ENCODE measurements at regions not wholly inside any gene's neighbourhood (a gene's known extent, or its start where the extent isn't known, plus 50 kb on each side); places are given as distances from the start of the nearest gene placed in this dataset.

DNA sequence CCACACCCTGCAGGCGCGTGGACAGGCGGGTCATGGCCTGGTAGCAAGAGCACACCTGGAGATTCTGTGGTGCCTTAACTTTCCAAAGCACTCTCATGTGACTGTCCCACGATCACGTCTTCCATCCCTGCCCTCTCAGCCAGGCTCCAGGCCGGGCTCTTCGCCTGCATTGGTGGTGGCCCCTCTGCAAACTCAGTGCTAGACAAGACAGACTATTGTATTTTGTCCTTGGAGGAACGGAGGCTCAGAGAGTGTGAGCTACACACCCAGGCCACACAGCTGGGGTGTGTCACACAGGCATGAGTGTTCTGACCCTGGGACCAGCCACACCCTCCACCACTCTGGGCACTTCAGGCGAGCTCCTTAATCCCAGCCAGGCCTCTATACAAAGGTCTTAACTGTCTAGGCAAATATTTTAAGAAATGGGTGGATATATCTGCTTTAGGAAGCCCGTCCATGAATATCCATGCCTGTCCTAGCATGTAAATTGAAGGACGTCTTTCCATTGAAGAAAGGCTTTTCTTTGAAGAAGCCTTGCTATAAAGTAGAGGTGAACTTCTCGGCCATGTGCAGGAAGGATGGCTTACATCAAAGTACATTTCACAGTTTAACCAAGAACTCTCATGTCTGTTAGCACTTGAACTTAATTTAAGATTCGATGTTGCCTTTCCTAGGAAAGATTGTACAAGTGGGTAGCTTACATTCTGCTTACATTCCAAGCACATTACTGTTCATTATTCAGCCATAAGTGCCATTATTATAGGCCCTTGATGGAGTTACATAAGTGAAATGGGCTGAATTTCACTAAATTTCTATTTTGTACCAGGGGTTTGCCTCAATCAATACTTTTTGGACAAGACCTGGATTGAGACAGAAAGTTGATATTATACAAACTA is 263.9 kb downstream of the DLL1 start:
- peak; percentile 65 for DNase-seq (ENCODE audit: extremely low spot score, unreplicated experiment)
- Mint-ChIP-seq H3K4me1 (ENCODE audit: unreplicated experiment) (peaks cover 17% of the 10 kb centered on the region), H3K9me3 (no peaks in the 10 kb centered on the region), H3K27ac (peak overlapping the region; percentile 50), H3K4me3 (no peak overlapping the region), H3K36me3 (no peaks in the 10 kb centered on the region), H3K27me3 (peaks cover 3% of the 10 kb centered on the region)
- TF ChIP-seq, protein P1, sequence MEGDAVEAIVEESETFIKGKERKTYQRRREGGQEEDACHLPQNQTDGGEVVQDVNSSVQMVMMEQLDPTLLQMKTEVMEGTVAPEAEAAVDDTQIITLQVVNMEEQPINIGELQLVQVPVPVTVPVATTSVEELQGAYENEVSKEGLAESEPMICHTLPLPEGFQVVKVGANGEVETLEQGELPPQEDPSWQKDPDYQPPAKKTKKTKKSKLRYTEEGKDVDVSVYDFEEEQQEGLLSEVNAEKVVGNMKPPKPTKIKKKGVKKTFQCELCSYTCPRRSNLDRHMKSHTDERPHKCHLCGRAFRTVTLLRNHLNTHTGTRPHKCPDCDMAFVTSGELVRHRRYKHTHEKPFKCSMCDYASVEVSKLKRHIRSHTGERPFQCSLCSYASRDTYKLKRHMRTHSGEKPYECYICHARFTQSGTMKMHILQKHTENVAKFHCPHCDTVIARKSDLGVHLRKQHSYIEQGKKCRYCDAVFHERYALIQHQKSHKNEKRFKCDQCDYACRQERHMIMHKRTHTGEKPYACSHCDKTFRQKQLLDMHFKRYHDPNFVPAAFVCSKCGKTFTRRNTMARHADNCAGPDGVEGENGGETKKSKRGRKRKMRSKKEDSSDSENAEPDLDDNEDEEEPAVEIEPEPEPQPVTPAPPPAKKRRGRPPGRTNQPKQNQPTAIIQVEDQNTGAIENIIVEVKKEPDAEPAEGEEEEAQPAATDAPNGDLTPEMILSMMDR (conservative IDR thresholded peaks at IDR 0.05) = no peak

DNA sequence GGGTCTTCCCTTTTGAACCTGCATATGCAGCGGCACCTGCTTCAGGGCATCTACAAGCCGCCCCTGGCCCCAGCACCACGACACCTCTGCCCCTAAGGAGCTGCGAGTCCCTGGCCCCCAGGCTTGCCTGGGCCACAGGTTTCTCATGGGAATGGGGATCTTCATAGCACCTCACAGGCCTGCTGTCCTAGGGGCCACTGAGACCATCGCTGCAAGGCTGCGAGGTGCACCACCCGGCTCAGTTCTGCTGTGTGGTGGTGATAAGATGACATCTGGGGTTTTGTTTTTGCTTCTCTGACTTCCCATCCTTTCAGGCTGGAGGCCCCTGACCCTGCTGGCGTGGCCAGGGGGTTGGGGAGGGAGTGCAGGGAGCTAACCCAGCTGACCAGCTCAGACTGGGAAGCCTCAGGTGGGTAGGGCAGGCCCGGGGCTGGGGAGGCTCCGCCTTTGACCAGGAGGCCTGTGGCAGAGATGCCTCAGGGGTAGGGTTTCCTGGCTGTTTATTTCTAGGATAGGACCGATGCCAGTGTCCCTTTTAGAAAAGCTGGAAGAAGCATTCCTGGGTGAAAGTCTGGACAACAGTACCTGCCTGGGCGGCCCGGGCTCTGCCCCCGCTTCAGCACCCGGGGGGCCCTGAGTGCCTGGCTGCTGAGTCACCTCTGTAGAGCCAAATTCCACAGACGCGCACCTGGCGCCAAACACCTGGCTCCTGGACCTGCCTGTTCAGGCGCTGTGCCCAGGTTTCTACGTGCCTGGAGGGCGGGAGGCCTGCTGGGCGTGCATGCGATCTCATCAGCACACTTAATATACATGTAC is 264.7 kb downstream of the DLL1 start:
- Mint-ChIP-seq H3K4me3 (no peak overlapping the region), H3K9me3 (no peaks in the 10 kb centered on the region), H3K27ac (peak overlapping the region; percentile 50), H3K4me1 (ENCODE audit: unreplicated experiment) (peaks cover 17% of the 10 kb centered on the region), H3K27me3 (peaks cover 3% of the 10 kb centered on the region), H3K36me3 (no peaks in the 10 kb centered on the region)
- peak; percentile 57 for DNase-seq (ENCODE audit: extremely low spot score, unreplicated experiment)
- TF ChIP-seq, protein P1 (conservative IDR thresholded peaks at IDR 0.05) = no peak

DNA sequence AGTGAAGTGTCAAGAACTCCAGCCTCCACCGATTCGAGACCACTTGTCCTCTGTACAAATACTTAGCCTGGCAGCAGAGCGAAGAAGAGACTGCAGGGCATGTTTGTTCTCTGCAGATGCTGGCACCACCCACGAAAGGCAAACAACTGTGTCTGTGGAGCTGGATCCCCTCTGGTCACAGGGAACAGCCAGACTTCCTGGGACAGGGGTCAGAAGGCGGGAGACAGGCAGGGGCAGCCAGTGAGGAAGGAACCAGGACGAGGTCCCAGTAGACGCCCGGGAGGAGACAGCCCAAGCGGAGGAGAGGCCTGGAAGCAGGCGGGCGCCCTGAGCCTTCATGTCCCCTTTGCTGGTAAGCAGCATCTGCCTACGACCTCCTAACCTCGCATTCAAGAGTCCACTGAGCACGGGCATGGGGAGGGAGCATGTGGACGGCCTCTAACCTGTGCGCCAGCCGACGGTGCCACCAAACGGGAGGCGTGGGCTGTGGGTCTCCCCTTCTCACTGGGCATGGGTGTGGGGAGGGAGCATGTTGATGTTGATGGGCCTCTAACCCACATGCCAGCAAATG is 265.5 kb downstream of the DLL1 start:
- Mint-ChIP-seq H3K27ac (no peak overlapping the region), H3K27me3 (peaks cover 3% of the 10 kb centered on the region), H3K4me1 (ENCODE audit: unreplicated experiment) (peaks cover 17% of the 10 kb centered on the region), H3K4me3 (no peak overlapping the region), H3K9me3 (no peaks in the 10 kb centered on the region), H3K36me3 (no peaks in the 10 kb centered on the region)
- TF ChIP-seq, protein P1 (conservative IDR thresholded peaks at IDR 0.05) = no peak
- DNase-seq (ENCODE audit: extremely low spot score, unreplicated experiment) = peak; percentile 61

DNA sequence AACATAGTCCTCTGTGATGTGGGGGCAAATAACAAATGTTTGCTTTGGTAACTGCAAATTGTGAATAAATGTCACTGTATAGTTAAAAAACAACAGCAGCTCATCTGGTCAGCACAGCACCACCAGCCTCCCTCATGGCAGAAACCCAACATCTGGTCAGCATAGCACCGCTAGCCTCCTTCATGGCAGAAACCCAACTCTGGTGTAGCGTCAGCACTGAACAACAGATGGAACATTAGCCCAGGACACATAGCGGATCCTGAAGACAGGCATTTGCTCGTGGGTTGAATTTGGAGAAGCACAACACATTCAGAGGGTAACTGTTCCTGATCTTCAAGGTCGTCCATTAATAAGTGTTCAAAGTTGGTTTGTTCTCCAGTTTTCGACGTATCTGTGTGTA is 265.9 kb downstream of the DLL1 start:
- H3K27ac Mint-ChIP-seq = no peak overlapping the region
- H3K9me3 Mint-ChIP-seq = no peaks in the 10 kb centered on the region
- H3K4me3 Mint-ChIP-seq = no peak overlapping the region
- peaks cover 3% of the 10 kb centered on the region for H3K27me3 Mint-ChIP-seq
- H3K36me3 Mint-ChIP-seq = no peaks in the 10 kb centered on the region
- TF ChIP-seq, protein P1 (conservative IDR thresholded peaks at IDR 0.05) = no peak
- peak; percentile 44 for DNase-seq (ENCODE audit: extremely low spot score, unreplicated experiment)
- H3K4me1 Mint-ChIP-seq (ENCODE audit: unreplicated experiment) = peaks cover 17% of the 10 kb centered on the region

DNA sequence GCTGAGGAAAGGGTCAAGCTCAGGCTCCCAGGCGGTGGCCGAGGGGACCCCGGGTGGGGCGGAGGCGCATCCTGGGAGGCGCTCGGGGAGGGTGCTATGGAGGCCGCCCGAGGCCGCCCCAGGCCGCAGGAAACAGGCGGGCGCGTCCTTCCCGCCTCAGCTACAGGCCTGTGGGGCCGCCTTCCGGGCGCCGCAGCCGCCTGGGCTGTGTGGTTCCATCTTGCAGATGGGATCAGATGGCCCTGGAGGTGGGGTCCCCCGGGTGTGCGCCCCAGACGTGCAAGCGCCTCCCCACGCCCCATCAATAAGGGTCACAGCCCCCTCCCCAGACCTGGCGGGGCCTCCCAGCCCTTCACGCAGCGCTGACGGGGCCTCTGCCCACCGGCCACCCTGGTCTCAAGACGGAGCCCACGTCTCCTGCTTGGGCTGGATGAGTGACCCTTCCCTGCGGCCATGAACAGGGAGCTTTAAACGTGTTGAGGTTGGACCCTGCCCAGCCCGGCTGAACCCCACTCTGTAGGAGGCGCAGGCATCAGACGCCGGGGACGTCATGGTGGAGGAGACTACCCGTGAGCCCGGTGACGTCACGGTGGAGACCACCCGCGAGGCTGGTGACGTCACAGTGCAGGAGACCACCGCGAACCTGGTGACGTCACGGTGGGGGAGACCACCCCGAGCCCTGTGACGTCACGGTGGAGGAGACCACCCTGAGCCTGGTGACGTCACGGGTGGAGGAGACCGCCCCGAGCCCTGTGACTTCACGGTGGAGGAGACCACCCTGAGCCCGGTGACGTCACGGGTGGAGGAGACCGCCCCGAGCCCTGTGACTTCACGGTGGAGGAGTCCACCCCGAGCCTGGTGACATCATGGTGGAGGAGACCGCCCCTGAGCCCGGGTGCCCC is 267.0 kb downstream of the DLL1 start:
- H3K27me3 Mint-ChIP-seq = peaks cover 6% of the 10 kb centered on the region
- no peaks in the 10 kb centered on the region for H3K9me3 Mint-ChIP-seq
- H3K36me3 Mint-ChIP-seq = no peaks in the 10 kb centered on the region
- H3K4me1 Mint-ChIP-seq (ENCODE audit: unreplicated experiment) = peaks cover 17% of the 10 kb centered on the region
- TF ChIP-seq, protein P1 (conservative IDR thresholded peaks at IDR 0.05) = no peak
- H3K27ac Mint-ChIP-seq = no peak overlapping the region
- H3K4me3 Mint-ChIP-seq = no peak overlapping the region
- DNase-seq (ENCODE audit: extremely low spot score, unreplicated experiment) = peak; percentile 67

Measured in type B pancreatic cell (in vitro differentiated cells).